ENCODE measurements at regions not wholly inside any gene's neighbourhood (a gene's known extent, or its start where the extent isn't known, plus 50 kb on each side); places are given as distances from the start of the nearest gene placed in this dataset.
"Not testable (repeated sequence)": the region's sequence is repeated elsewhere in the genome, so short reads cannot be mapped to it uniquely, and the experiment has no call there.

DNA sequence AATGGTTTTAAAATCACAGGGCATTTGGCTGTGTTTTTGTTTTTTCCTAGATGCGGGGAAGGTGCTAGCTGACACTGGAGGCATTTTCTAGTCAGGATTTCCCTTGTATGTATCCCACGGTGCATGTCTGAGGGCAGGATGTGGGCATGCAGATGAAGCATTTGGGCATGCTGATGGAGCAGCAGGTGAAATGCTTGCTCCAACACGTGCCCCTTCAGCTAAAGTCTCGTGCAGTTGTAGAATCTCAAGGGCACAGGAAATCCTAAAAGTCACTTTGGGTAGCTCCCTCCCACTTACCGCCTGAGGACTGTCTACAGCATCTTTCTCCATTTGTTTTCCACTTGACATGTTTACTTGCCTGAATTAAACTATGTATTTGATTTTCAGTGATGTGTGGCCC, 429.4 kb upstream of the B3GAT1 start:
- DNase-seq (ENCODE audit: extremely low read depth, low read depth), result no peak

DNA sequence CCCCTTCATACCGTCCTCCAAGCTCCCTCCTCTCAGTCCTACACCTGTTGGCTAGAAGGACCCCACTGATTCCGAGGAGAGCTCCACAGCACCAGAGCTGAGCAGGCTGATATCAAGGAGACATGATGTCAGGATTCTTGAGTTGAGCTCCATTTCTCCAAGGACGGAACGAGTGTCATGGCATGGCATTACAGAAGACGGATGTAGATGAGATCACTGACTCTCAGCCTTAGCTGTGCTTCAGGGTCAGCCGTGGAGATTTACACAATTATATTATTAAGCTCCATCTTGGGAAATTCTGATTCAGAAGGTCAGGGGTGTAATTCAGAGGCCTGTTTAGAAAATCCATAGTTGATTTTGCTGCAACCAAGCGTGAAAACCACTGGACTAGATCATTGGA, 428.9 kb upstream of the B3GAT1 start:
- DNase-seq (ENCODE audit: extremely low read depth, low read depth), result no peak
- TF ChIP-seq, protein P1, sequence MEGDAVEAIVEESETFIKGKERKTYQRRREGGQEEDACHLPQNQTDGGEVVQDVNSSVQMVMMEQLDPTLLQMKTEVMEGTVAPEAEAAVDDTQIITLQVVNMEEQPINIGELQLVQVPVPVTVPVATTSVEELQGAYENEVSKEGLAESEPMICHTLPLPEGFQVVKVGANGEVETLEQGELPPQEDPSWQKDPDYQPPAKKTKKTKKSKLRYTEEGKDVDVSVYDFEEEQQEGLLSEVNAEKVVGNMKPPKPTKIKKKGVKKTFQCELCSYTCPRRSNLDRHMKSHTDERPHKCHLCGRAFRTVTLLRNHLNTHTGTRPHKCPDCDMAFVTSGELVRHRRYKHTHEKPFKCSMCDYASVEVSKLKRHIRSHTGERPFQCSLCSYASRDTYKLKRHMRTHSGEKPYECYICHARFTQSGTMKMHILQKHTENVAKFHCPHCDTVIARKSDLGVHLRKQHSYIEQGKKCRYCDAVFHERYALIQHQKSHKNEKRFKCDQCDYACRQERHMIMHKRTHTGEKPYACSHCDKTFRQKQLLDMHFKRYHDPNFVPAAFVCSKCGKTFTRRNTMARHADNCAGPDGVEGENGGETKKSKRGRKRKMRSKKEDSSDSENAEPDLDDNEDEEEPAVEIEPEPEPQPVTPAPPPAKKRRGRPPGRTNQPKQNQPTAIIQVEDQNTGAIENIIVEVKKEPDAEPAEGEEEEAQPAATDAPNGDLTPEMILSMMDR (IDR thresholded peaks at IDR 0.05; ENCODE audit: low read depth, low read length), result no peak

More for the DNA sequence above, 429.4 kb upstream of the B3GAT1 start:
- TF ChIP-seq, protein P1 (IDR thresholded peaks at IDR 0.05; ENCODE audit: low read depth, low read length), result no peak

DNA sequence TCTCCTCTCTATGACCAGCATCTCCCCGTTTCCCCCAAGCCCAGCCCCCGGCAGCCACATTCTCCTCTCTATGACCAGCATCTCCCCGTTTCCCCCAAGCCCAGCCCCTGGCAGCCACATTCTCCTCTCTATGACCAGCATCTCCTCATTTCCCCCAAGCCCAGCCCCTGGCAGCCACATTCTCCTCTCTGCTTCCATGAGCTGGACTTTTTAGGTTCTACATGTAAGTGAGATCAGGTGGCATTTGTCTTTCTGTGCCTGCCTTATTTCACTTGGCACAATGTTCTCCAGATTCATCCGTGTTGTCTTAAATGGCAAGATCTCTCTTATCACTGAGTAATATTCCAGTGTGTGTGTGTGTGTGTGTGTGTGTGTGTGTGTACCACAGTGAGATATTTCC, 428.1 kb upstream of the B3GAT1 start:
- DNase-seq (ENCODE audit: extremely low read depth, low read depth), result not testable (repeated sequence)

DNA sequence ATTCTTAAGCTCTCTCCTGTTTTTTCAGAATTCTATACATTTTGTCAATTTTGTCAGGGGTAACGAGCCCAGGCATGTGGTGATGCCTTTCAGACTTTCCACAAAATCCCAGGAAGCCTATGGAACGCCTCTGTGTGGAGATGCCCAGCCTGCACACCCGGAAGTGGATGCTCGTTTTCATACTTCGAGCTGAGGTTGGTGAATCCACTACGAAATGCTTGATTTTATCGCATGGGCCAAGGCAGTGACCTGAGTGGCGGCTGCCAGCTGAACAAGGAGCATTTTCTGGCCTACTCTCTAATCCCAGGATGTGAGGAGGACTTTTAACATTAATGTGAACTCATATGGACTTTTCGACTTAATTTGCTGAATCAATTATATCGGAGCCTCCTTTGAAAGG, 426.7 kb upstream of the B3GAT1 start:
- TF ChIP-seq, protein P1 (IDR thresholded peaks at IDR 0.05; ENCODE audit: low read depth, low read length), result no peak
- DNase-seq (ENCODE audit: extremely low read depth, low read depth), result no peak

- TF ChIP-seq, protein P1 (IDR thresholded peaks at IDR 0.05; ENCODE audit: low read depth, low read length), result no peak
- no peak for DNase-seq (ENCODE audit: extremely low read depth, low read depth)
Measured at GRCh38 chr11:134837887-134838232, 425.8 kb upstream of the B3GAT1 start.

GRCh38 chr11:134837166-134837886, 425.3 kb upstream of the B3GAT1 start:
- DNase-seq (ENCODE audit: extremely low read depth, low read depth), result no peak
- TF ChIP-seq, protein P1 (IDR thresholded peaks at IDR 0.05; ENCODE audit: low read depth, low read length), result no peak

DNA sequence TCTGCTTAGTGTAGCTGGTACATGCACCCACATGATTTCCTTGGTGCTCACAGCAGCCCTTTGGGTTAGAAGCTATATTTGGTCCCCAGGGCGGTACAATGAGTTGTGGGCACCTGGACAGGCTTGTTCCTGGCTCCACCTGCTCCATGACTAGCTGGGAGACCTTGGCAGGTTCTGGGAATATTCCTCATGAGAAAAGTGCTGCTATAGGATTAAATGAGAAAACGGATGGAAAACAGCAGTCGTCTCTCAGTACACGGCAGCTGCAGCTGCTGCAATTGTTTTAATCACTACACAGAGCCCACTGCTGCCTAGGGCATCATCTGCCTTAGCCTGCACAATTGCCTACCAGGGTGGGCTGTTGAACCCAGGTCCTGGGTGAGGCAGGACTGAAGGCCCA, 424.5 kb upstream of the B3GAT1 start:
- TF ChIP-seq, protein P1 (IDR thresholded peaks at IDR 0.05; ENCODE audit: low read depth, low read length), result no peak
- no peak for DNase-seq (ENCODE audit: extremely low read depth, low read depth)

DNA sequence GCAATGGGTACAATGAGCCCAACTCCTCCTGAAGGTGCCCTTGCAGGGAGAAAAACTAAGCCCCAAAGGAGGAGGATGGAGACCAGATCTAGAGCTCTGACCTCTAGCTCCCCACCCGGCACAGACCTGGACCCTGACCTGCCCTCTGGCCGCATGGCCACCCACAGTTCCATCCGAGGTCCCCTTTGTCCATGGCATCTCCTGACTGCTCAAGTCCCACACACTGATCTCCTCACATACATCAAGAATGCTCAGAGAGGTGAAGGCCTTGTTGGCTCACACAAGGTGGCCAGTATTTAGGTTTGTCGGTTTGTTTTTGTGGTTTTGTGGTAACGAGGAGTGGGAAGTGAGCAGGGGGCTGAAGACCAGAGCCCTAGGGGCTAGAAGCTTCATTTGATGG, 423.5 kb upstream of the B3GAT1 start:
- TF ChIP-seq, protein P1 (IDR thresholded peaks at IDR 0.05; ENCODE audit: low read depth, low read length), result no peak
- DNase-seq (ENCODE audit: extremely low read depth, low read depth), result no peak
